HL-60 (cell line): ENCODE measurements at regions not wholly inside any gene's neighbourhood (a gene's known extent, or its start where the extent isn't known, plus 50 kb on each side); places are given as distances from the start of the nearest gene placed in this dataset.

Source experiments
- DNase-seq, 2 experiments: peaks; one replicate each; pipeline ENCODE4 v3.0.0-alpha.2; 2010 to 2020; ENCODE audit warnings: low read depth in 1 of 2, low spot score in 1 of 2
- H3K27ac ChIP-seq: fragments of 250-450 bp; sonication (Bioruptor Pico); replicated peaks from 2 replicates; pipeline ENCODE4 v1.5.1; 2020; ENCODE audit warnings: mild to moderate bottlenecking, moderate library complexity
- H3K27me3 ChIP-seq: fragments of 250-450 bp; sonication (Bioruptor Pico); 2 replicates; pipeline ENCODE4 v1.5.1; 2021; ENCODE audit warnings: mild to moderate bottlenecking, moderate library complexity; ENCODE audit not compliant: insufficient read depth, poor library complexity, severe bottlenecking
- H3K4me3 ChIP-seq: replicated peaks from 2 replicates; pipeline ENCODE4 v1.5.1; 2011; ENCODE audit warnings: mild to moderate bottlenecking, control low read depth, low read length; ENCODE audit not compliant: insufficient read depth
- CTCF ChIP-seq: IDR thresholded peaks from one replicate; pipeline ENCODE4 v1.5.1; 2011; ENCODE audit warnings: low read length, control low read depth, inconsistent platforms; ENCODE audit not compliant: insufficient read depth
- GABPA ChIP-seq: IDR thresholded peaks from 2 replicates; pipeline ENCODE4 v1.6.1; 2012; ENCODE audit warnings: low read depth
- POLR2AphosphoS5 ChIP-seq: IDR thresholded peaks from 2 replicates; pipeline ENCODE4 v1.6.1; 2012; ENCODE audit warnings: low read depth
- REST ChIP-seq: IDR thresholded peaks from 2 replicates; pipeline ENCODE4 v1.6.1; 2012; ENCODE audit warnings: low read depth; ENCODE audit not compliant: insufficient replicate concordance
- SPI1 ChIP-seq: IDR thresholded peaks from 2 replicates; pipeline ENCODE4 v1.6.1; 2012; ENCODE audit warnings: low read depth, mild to moderate bottlenecking, borderline replicate concordance

- no peak for DNase-seq
- H3K27ac ChIP-seq: no peak overlapping the region
- H3K27me3 ChIP-seq: no peaks in the 10 kb centered on the region
- no peak overlapping the region for H3K4me3 ChIP-seq
- no peak for TF ChIP-seq CTCF
- TF ChIP-seq REST: no peak
- no peak for TF ChIP-seq GABPA
- no peak for TF ChIP-seq POLR2AphosphoS5
- TF ChIP-seq SPI1: no peak
These were observed 150.4 kb upstream of the ID2 start for GRCh38 chr2:8531481-8531880.

GRCh38 chr2:8532438-8532837 lies 149.4 kb upstream of the ID2 start:
- Histone ChIP-seq H3K27ac (no peak overlapping the region), H3K27me3 (no peaks in the 10 kb centered on the region), H3K4me3 (no peak overlapping the region)
- TF ChIP-seq CTCF (no peak), POLR2AphosphoS5 (no peak), GABPA (no peak), REST (no peak), SPI1 (no peak)
- no peak for DNase-seq

- Histone ChIP-seq H3K27ac (peak overlapping the region; percentile 97), H3K4me3 (no peak overlapping the region), H3K27me3 (no peaks in the 10 kb centered on the region)
- DNase-seq: no peak
- TF ChIP-seq POLR2AphosphoS5 (no peak), REST (no peak), CTCF (no peak), SPI1 (no peak)
These were observed 147.9 kb upstream of the ID2 start for GRCh38 chr2:8533923-8534322.
